SK-N-MC (cell line): ENCODE measurements at regions not wholly inside any gene's neighbourhood (a gene's known extent, or its start where the extent isn't known, plus 50 kb on each side); places are given as distances from the start of the nearest gene placed in this dataset.

Source experiments
- DNase-seq: peaks from one replicate; pipeline ENCODE4 v3.0.0-alpha.2; 2011; ENCODE audit warnings: low read depth, low spot score
- H3K27ac ChIP-seq: fragments of 200-600 bp; sonication (generic); 2 replicates; pipeline ENCODE4 v1.5.1; 2016; ENCODE audit warnings: mixed run types
- H3K36me3 ChIP-seq: fragments of 200-600 bp; sonication (generic); 2 replicates; pipeline ENCODE4 v1.6.1; 2017; ENCODE audit warnings: antibody characterized with exemption, low read length, mixed read lengths; ENCODE audit not compliant: insufficient read depth
- H3K4me3 ChIP-seq: fragments of 200-600 bp; sonication (generic); 2 replicates; pipeline ENCODE4 v1.5.1; 2016
- H3K9ac ChIP-seq: fragments of 200-600 bp; sonication (generic); 2 replicates; pipeline ENCODE4 v1.8.0; 2017; ENCODE audit warnings: mixed run types, mixed read lengths; ENCODE audit not compliant: insufficient read length
- H3K9me3 ChIP-seq: fragments of 200-600 bp; sonication (generic); 2 replicates; pipeline ENCODE4 v1.6.1; 2017; ENCODE audit warnings: low read depth, mild to moderate bottlenecking, antibody characterized with exemption, low read length, moderate library complexity, mixed read lengths
- EZH2 ChIP-seq: fragments of 200-600 bp; sonication (generic); IDR thresholded peaks from one replicate; pipeline ENCODE4 v1.6.1; 2017; ENCODE audit warnings: antibody characterized with exemption
- FOXP2 ChIP-seq: optimal IDR thresholded peaks from 2 replicates; pipeline ENCODE3; 2011; ENCODE audit warnings: mild to moderate bottlenecking, moderate library complexity; ENCODE audit not compliant: insufficient read depth; ENCODE audit errors: extremely low read length, control extremely low read depth
- POLR2AphosphoS5 ChIP-seq: IDR thresholded peaks from 2 replicates; pipeline ENCODE4 v1.6.1; 2012; ENCODE audit warnings: mild to moderate bottlenecking, low read depth, low read length, borderline replicate concordance

DNA sequence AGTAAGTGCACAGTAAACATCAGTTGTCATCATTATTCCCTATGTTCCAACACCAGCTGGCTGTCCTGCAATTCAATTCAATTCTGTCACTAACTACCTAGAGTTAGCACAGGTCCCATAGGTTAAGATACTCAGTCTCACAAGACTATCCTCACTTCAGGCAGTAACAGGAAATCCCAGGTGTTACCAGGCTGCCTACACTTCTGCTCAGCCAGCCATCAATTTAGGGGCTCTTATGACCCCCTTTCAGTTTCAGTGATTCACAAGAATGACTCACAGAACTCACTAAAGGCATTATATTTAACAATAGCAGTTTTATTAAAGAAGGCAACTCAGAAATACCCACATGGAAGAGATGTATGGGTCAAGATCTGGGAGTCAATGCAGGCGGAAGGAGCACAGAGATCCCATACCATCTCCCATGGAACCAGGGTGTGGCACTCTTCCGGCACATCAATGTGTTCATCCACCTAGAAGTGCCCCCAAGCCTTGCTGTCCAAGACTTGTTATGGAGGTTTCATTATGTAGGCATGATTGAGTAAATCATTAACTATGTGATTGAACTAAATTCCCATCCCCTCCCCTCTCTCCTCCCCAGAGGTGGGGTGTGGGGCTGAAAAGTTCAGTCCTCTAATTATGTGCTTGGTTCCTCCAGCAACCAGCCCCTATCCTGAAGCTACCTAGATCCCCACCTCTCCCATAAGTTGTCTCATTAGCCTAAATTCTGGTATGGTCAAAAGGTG is 120.8 kb upstream of the WSCD2 start:
- no peak overlapping the region for H3K4me3 ChIP-seq
- H3K9ac ChIP-seq: no peak overlapping the region
- H3K9me3 ChIP-seq: no peaks in the 10 kb centered on the region
- DNase-seq: no peak
- H3K27ac ChIP-seq: no peak overlapping the region
- no peaks in the 10 kb centered on the region for H3K36me3 ChIP-seq
- TF ChIP-seq FOXP2: no peak
- no peak for TF ChIP-seq POLR2AphosphoS5
- no peak for TF ChIP-seq EZH2

DNA sequence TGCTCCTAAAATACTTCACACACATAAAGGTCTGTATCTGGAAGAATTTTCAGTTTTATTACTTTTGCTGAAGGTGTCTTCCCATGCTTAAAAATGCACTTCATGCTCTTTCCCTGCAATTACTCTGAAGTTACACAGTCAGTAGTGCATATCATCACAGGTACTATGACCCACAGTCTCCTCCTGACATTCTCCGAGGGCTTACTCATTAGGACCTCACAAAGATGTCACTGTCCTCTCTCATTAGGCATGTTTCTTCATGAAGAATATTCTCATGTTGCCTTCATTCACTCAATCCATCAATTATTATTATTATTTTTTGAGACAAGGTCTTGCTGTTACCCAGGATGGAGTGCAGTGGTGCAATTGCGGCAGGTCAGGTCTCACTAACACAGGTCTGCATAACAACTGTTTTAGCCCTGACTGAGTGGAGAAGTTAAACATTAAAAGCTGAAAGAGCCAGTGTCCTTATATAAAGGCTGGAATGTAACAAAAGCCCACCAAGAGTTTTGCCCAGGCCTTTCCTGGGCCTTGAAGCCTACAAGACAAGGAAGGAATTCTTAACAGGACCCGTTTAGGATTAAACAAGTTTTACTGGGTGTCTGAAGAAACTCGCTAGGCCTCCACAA is 119.5 kb upstream of the WSCD2 start:
- no peak overlapping the region for H3K9ac ChIP-seq
- no peaks in the 10 kb centered on the region for H3K9me3 ChIP-seq
- H3K27ac ChIP-seq: no peak overlapping the region
- H3K36me3 ChIP-seq: no peaks in the 10 kb centered on the region
- no peak overlapping the region for H3K4me3 ChIP-seq
- no peak for DNase-seq
- no peak for TF ChIP-seq POLR2AphosphoS5
- TF ChIP-seq EZH2: no peak
- TF ChIP-seq FOXP2: no peak

DNA sequence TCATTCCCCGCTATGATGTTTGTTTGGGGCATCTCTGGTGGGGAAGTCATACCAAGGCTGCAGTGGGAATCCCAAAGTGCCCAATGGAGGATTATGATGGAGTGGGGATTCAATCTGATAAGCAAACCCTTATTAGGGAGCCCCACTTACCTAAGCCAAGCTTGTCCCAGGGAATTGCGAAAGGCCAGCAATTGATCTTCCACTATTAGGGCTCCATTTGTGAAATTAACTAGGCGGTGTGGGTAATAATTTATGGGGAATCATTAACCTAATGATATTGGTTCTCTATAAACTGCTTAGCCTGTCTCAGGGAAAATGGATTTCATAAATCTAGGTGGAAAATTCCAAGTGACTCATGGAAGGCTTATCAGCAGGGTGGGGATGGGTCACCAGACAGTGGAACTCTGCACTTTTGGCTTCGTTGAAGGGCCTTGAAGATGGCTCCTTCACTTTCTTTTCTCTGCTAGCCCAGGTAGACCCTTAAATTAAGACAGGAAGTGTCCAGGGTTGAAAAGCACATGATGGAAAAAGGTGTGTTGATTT is 113.0 kb upstream of the WSCD2 start:
- Histone ChIP-seq H3K4me3 (no peak overlapping the region), H3K9me3 (no peaks in the 10 kb centered on the region), H3K9ac (no peak overlapping the region), H3K27ac (no peak overlapping the region), H3K36me3 (no peaks in the 10 kb centered on the region)
- no peak for DNase-seq
- TF ChIP-seq POLR2AphosphoS5 (no peak), EZH2 (no peak), FOXP2 (no peak)

DNA sequence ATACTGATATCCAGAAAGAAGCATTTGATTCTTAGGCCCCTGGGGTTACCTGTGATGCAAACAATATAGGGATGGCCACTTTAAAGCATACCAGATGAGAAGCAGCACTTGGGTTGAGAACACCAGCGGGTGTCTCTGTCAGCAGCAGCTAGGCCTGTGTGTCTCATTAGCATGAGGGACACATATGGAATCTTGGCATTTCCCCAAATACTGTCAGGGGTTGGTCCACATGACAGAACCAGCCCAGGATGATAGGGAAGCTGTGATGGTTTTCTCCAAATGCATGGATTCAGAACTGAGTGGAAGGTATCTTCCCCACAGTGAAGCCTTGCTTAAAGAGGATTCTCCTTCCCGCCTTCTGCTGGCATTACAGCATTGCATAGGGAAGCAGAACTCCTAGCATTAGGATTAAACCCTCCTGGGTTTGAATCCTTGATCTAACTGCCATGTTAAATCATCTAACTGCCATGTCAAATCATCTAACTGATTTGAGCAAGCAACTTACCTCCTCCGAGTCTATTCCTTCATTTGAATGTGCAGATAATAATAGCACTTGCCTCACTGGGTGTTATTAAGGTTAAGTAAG is 111.5 kb upstream of the WSCD2 start:
- no peak overlapping the region for H3K9ac ChIP-seq
- DNase-seq: no peak
- H3K36me3 ChIP-seq: no peaks in the 10 kb centered on the region
- no peak overlapping the region for H3K27ac ChIP-seq
- no peak overlapping the region for H3K4me3 ChIP-seq
- no peak for TF ChIP-seq POLR2AphosphoS5
- no peak for TF ChIP-seq EZH2
- no peak for TF ChIP-seq FOXP2
- no peaks in the 10 kb centered on the region for H3K9me3 ChIP-seq

DNA sequence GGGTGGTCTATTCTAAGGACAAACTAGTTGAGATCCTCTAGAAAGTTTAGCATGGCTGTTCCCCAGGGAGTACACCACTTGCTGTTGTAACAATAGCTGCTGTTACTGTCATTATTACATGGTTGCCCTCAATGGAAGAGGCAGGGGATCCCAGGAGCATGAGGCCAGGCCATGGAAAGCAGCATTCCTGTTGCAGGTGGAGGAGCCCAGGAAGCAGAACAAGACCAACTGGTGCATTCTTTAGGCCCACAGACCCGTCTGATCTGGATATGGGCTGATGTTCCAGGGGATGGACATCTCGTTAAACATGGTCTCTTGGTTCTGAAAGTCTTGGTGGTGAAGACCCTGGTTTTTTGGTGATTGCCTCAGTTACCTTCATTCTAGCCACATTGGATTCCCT is 109.2 kb upstream of the WSCD2 start:
- DNase-seq: no peak
- TF ChIP-seq POLR2AphosphoS5 (no peak), EZH2 (no peak), FOXP2 (no peak)
- Histone ChIP-seq H3K36me3 (no peaks in the 10 kb centered on the region), H3K4me3 (no peak overlapping the region), H3K27ac (no peak overlapping the region), H3K9me3 (no peaks in the 10 kb centered on the region), H3K9ac (no peak overlapping the region)

DNA sequence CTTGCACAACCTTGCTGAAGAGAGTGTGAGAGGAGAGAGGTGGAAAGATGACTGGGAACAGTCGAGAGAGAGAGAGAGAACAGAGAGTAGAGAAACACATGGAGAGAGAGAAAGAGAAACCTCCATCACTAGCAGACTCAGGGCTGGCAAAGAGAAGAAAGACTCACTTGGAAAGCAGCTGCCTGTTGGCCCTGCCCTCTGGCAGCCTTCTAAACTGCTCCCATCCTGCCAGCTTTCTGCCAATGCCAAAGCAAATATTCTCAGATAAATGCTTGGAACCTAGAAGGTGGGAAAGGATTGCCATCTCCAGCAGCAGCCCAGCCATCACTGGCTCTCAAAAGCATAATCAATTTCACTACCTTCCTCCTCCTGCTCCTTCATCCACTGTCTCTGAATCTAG is 107.9 kb upstream of the WSCD2 start:
- TF ChIP-seq POLR2AphosphoS5 (no peak), FOXP2 (no peak), EZH2 (no peak)
- Histone ChIP-seq H3K4me3 (no peak overlapping the region), H3K27ac (no peak overlapping the region), H3K36me3 (no peaks in the 10 kb centered on the region), H3K9me3 (no peaks in the 10 kb centered on the region), H3K9ac (no peak overlapping the region)
- no peak for DNase-seq

DNA sequence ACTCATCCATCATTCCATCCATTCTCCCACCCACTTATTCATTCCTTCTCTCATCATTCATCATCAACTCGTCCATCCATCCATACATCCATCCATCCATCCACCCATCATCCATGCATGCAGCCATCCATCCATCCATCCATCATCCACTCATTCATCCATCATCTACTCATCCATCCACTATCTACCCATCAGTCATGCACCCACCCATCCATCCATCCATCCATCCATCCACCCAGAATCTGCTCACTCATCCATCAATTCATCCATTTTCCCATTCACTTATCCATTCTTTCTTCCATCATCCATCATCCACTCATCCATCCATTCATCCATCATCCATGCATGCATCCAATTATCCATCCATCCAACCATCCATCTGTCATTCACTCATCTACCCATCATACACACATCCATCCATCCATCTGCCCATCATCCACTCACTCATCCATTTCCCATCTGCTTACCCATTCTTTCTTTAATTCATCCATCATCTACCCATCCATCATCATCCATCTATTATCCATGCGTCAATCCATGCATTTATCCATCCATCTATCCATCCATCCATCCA is 107.1 kb upstream of the WSCD2 start:
- Histone ChIP-seq H3K4me3 (no peak overlapping the region), H3K27ac (no peak overlapping the region), H3K9me3 (no peaks in the 10 kb centered on the region), H3K9ac (no peak overlapping the region), H3K36me3 (no peaks in the 10 kb centered on the region)
- TF ChIP-seq POLR2AphosphoS5 (no peak), FOXP2 (no peak), EZH2 (no peak)
- DNase-seq: no peak

DNA sequence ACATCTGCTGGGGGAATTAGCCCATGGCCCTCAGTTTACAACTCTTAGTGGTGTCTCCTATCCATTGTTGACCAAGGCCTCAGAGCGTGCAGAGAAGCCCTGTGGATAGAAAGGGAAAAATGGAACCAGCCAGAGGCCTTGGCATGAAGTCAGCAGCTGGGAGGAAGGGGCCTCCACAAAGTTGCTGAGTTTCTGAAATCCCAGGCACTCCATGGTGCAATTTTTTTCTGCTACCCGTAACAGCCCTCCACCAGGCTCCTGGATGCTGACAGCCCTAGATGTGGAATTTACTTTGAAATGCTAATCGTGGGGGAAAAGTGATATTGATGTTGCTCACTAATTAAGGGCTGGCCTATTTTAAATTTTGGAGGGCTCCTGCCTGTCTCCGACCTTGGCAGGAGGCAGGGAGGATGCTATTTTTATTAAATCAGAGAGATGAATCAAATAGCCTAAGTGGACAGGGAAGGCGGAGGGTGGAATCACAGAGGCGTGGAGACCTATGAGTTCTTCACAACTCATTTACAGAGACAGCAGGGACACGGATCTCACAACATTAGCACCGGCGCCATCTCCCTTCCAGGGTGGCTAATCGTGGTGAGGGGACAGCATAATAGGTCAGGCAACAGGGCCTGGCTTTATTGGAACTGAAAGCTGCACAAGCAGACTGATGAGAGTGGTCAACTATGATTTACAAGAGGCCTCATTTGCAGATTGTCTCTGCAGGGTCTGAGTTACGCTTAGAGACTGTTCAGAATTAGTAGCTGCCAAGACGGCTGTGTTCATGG is 99.8 kb upstream of the WSCD2 start:
- H3K27ac ChIP-seq: no peak overlapping the region
- no peaks in the 10 kb centered on the region for H3K9me3 ChIP-seq
- TF ChIP-seq POLR2AphosphoS5: no peak
- no peak for TF ChIP-seq EZH2
- no peak for TF ChIP-seq FOXP2
- no peak overlapping the region for H3K4me3 ChIP-seq
- no peak overlapping the region for H3K9ac ChIP-seq
- DNase-seq: no peak
- H3K36me3 ChIP-seq: no peaks in the 10 kb centered on the region
